IMR-90 (cell line): ENCODE measurements at regions not wholly inside any gene's neighbourhood (a gene's known extent, or its start where the extent isn't known, plus 50 kb on each side); places are given as distances from the start of the nearest gene placed in this dataset.

Source experiments
- ATAC-seq: fragments of 200-7000 bp; cut with Tn5 transposase; 2 replicates; pipeline ENCODE4 v1.9.1; 2020; ENCODE audit warnings: low read depth, mild to moderate bottlenecking, moderate library complexity
- BruUV-seq: library from RNA; stranded (reverse); fragments of 400-500 nt; replicated peaks from 2 replicates; lab custom pipeline; 2021; lab: Mats Ljungman, UMichigan
- CTCF ChIA-PET: fragments of 300-600 bp; formaldehyde crosslinking; extraction: SDS; loops from one replicate; lab custom pipeline; 2021; ENCODE audit warnings: antibody characterized with exemption; lab: Yijun Ruan, JAX
- POLR2A ChIA-PET: fragments of 300-600 bp; sonication (Branson Sonifier 250); formaldehyde crosslinking; loops from one replicate; lab custom pipeline; 2022; ENCODE audit warnings: antibody characterized with exemption; ENCODE audit not compliant: unreplicated experiment; lab: Charles Lee
- DNase-seq: peaks from one replicate; pipeline ENCODE4 v3.0.0; 2013
- H2AFZ ChIP-seq: replicated peaks from 2 replicates; pipeline ENCODE3; 2013; ENCODE audit warnings: low read length, mild to moderate bottlenecking; ENCODE audit not compliant: poor library complexity
- H2AK5ac ChIP-seq: 2 replicates; pipeline ENCODE4 v1.6.1; 2013; ENCODE audit warnings: low read depth, low read length, inconsistent platforms
- H2AK9ac ChIP-seq: replicated peaks from 2 replicates; pipeline ENCODE3; 2013; ENCODE audit warnings: mild to moderate bottlenecking, low read depth, low read length, moderate library complexity; ENCODE audit not compliant: poor library complexity
- H2BK120ac ChIP-seq: 2 replicates; pipeline ENCODE4 v1.6.1; 2013; ENCODE audit warnings: low read depth, low read length, inconsistent platforms
- H2BK15ac ChIP-seq: 3 replicates; pipeline ENCODE4 v1.6.1; 2013; ENCODE audit warnings: low read depth, low read length, inconsistent platforms
- H2BK20ac ChIP-seq: 2 replicates; pipeline ENCODE4 v1.6.1; 2013; ENCODE audit warnings: low read depth, mild to moderate bottlenecking, inconsistent platforms, low read length, moderate library complexity
- H2BK5ac ChIP-seq: 2 replicates; pipeline ENCODE4 v1.6.1; 2013; ENCODE audit warnings: mild to moderate bottlenecking, low read depth, low read length, inconsistent platforms; ENCODE audit not compliant: poor library complexity, severe bottlenecking
- H3K14ac ChIP-seq: replicated peaks from 2 replicates; pipeline ENCODE4 v1.6.1; 2013; ENCODE audit warnings: low read depth, low read length, inconsistent platforms
- H3K18ac ChIP-seq: 2 replicates; pipeline ENCODE4 v1.6.1; 2013; ENCODE audit warnings: low read depth, low read length, control low read depth
- H3K23ac ChIP-seq: 2 replicates; pipeline ENCODE4 v1.6.1; 2013; ENCODE audit warnings: low read depth, low read length, inconsistent platforms
- H3K27ac ChIP-seq: 2 replicates; pipeline ENCODE4 v1.5.1; 2013; ENCODE audit warnings: mild to moderate bottlenecking, control low read depth, low read length; ENCODE audit not compliant: insufficient read depth
- H3K27me3 ChIP-seq: 2 replicates; pipeline ENCODE4 v1.6.1; 2013; ENCODE audit warnings: low read length; ENCODE audit not compliant: control insufficient read depth, insufficient read depth
- H3K36me3 ChIP-seq: 2 replicates; pipeline ENCODE4 v1.6.1; 2013; ENCODE audit warnings: low read length, mixed read lengths; ENCODE audit not compliant: control insufficient read depth, insufficient read depth
- H3K4ac ChIP-seq: 2 replicates; pipeline ENCODE4 v1.6.1; 2013; ENCODE audit warnings: low read depth, low read length, inconsistent platforms
- H3K4me1 ChIP-seq: 2 replicates; pipeline ENCODE4 v1.6.1; 2013; ENCODE audit warnings: low read length, mixed read lengths; ENCODE audit not compliant: control insufficient read depth, insufficient read depth
- H3K4me2 ChIP-seq: 2 replicates; pipeline ENCODE4 v1.6.1; 2013; ENCODE audit warnings: low read depth, mild to moderate bottlenecking, control low read depth, low read length, moderate library complexity
- H3K4me3 ChIP-seq: 2 replicates; pipeline ENCODE4 v1.5.1; 2013; ENCODE audit warnings: low read depth, mild to moderate bottlenecking, control low read depth, low read length, moderate library complexity; ENCODE audit not compliant: insufficient read depth
- H3K56ac ChIP-seq: 2 replicates; pipeline ENCODE4 v1.6.1; 2013; ENCODE audit warnings: low read length, inconsistent platforms; ENCODE audit not compliant: insufficient read depth; ENCODE audit errors: extremely low read depth
- H3K79me1 ChIP-seq, 2 experiments: 2 replicates each; pipeline ENCODE4 v1.6.1; 2013; ENCODE audit warnings: low read length in 2 of 2, inconsistent platforms in 1 of 2, low read depth in 1 of 2
- H3K9ac ChIP-seq: 2 replicates; pipeline ENCODE4 v1.6.1; 2013; ENCODE audit warnings: low read depth, low read length, control low read depth
- H3K9me1 ChIP-seq: 2 replicates; pipeline ENCODE4 v1.6.1; 2013; ENCODE audit warnings: low read length, inconsistent platforms; ENCODE audit not compliant: insufficient read depth
- H3K9me3 ChIP-seq: 2 replicates; pipeline ENCODE4 v1.6.1; 2013; ENCODE audit warnings: low read length; ENCODE audit not compliant: control insufficient read depth, insufficient read depth
- H4K20me1 ChIP-seq: 2 replicates; pipeline ENCODE4 v1.6.1; 2013; ENCODE audit warnings: low read length, inconsistent platforms; ENCODE audit not compliant: insufficient read depth
- H4K5ac ChIP-seq: 2 replicates; pipeline ENCODE4 v1.6.1; 2013; ENCODE audit warnings: mild to moderate bottlenecking, low read depth, low read length, control low read depth
- H4K8ac ChIP-seq, 2 experiments: 2 replicates each; pipeline ENCODE4 v1.6.1; 2013; ENCODE audit warnings: low read depth in 2 of 2, low read length in 2 of 2, control low read depth in 1 of 2, inconsistent platforms in 1 of 2
- H4K91ac ChIP-seq: 2 replicates; pipeline ENCODE4 v1.6.1; 2013; ENCODE audit warnings: low read depth, low read length, inconsistent platforms; ENCODE audit not compliant: insufficient read depth
- CEBPB ChIP-seq: IDR thresholded peaks from 2 replicates; pipeline ENCODE4 v1.6.1; 2012; ENCODE audit warnings: low read depth, low read length, improper control_type of control experiment
- CHD1 ChIP-seq: IDR thresholded peaks from 2 replicates; pipeline ENCODE4 v1.6.1; 2012; ENCODE audit warnings: low read depth, low read length, improper control_type of control experiment
- MXI1 ChIP-seq: IDR thresholded peaks from 2 replicates; pipeline ENCODE4 v1.6.1; 2012; ENCODE audit warnings: low read depth, mild to moderate bottlenecking, low read length, moderate library complexity, borderline replicate concordance
- POLR2A ChIP-seq: IDR thresholded peaks from 2 replicates; pipeline ENCODE4 v1.6.1; 2012; ENCODE audit warnings: mild to moderate bottlenecking, low read depth, low read length
- RCOR1 ChIP-seq: IDR thresholded peaks from 2 replicates; pipeline ENCODE4 v1.6.1; 2012; ENCODE audit warnings: mild to moderate bottlenecking, low read length, improper control_type of control experiment; ENCODE audit not compliant: insufficient replicate concordance
- WGBS, 2 experiments: methylation state at CpG; one replicate each; pipeline versions ENCODE4 v1.1.5 to v1.1.7; 2013; ENCODE audit warnings: missing lambda C conversion rate in 2 of 2; ENCODE audit not compliant: insufficient read length in 1 of 2; ENCODE audit errors: extremely low coverage in 2 of 2; 5-methylcytosine and 5-hydroxymethylcytosine counted together
- dilution Hi-C: fragments of 300-500 bp; cut with HindIII; formaldehyde crosslinking; loops from one replicate; pipeline ENCODE4 v1.14.3; 2018; ENCODE audit warnings: low sequenced_read_pairs; ENCODE audit not compliant: unreplicated experiment
- in situ Hi-C: fragments of 300-500 bp; cut with MboI; formaldehyde crosslinking; loops from 3 replicates; pipeline ENCODE4 v1.14.3; 2019; ENCODE audit warnings: low sequenced_read_pairs, inconsistent platforms, mixed read lengths
- intact Hi-C: fragments of 100-400 bp; cut with micrococcal nuclease; formaldehyde crosslinking; loops from 2 replicates; pipeline ENCODE4 v1.10.0; 2022

DNA sequence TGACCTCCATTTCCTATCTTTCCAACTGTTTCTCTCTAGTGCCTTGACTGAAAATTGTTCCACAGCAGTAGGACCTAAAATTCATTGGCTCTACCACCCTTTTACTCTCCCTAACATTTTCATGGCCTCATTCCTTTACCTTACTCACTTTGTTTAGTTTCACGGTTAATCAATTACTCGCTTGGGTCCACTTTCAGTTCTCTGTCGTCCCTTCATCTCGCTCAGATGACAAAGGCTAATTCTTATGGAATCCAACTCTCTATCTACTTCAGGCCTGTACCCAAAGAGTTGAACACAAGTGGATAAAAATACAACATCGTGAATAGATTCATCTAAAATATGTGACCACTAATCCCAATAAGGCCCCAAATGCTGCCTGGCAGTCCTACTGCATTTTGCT lies 85.9 kb upstream of the ADO start:
- no peak overlapping the region for H3K14ac ChIP-seq
- no peaks in the 10 kb centered on the region for H3K79me1 ChIP-seq
- ChIA-PET CTCF (no interaction called here), POLR2A (no interaction called here)
- no peak for ATAC-seq
- H2AFZ ChIP-seq, result no peak overlapping the region
- no peak overlapping the region for H3K4me2 ChIP-seq
- no TSS peak for BruUV-seq
- no peak overlapping the region for H2AK9ac ChIP-seq
- no peak for TF ChIP-seq MXI1
- no peak for TF ChIP-seq CEBPB
- TF ChIP-seq RCOR1, result no peak
- no peak for TF ChIP-seq POLR2A
- TF ChIP-seq CHD1, result no peak
- no peak overlapping the region for H3K9ac ChIP-seq
- peaks cover 10% of the 10 kb centered on the region for H3K27me3 ChIP-seq
- no peak overlapping the region for H3K18ac ChIP-seq
- H3K4ac ChIP-seq, result no peak overlapping the region
- H3K36me3 ChIP-seq, result no peaks in the 10 kb centered on the region
- H2BK20ac ChIP-seq, result no peak overlapping the region
- H2BK120ac ChIP-seq, result no peak overlapping the region
- H2BK5ac ChIP-seq, result no peak overlapping the region
- H3K4me1 ChIP-seq, result no peaks in the 10 kb centered on the region
- intact Hi-C loops (no loop called here), dilution Hi-C loops (no loop called here), in situ Hi-C loops (no loop called here)
- H3K4me3 ChIP-seq, result no peak overlapping the region
- H4K8ac ChIP-seq, result no peak overlapping the region
- no peak overlapping the region for H3K27ac ChIP-seq
- 79% methylated on average over 5 of the region's 5 CpGs; no CpG with 5 or more reads in 1 of the 2 experiments for WGBS, 2 experiments
- H4K91ac ChIP-seq, result no peak overlapping the region
- H3K56ac ChIP-seq, result no peak overlapping the region
- H3K23ac ChIP-seq, result no peak overlapping the region
- no peak overlapping the region for H2AK5ac ChIP-seq
- H3K9me3 ChIP-seq, result no peaks in the 10 kb centered on the region
- H3K9me1 ChIP-seq, result no peaks in the 10 kb centered on the region
- no peaks in the 10 kb centered on the region for H4K20me1 ChIP-seq
- no peak for DNase-seq
- no peak overlapping the region for H4K5ac ChIP-seq
- no peak overlapping the region for H2BK15ac ChIP-seq
